Natural killer cell (primary cell): ENCODE measurements at regions not wholly inside any gene's neighbourhood (a gene's known extent, or its start where the extent isn't known, plus 50 kb on each side); places are given as distances from the start of the nearest gene placed in this dataset.

ENCODE experiments used
- ATAC-seq, 3 donors: fragments of 150-1000 bp in 2 of 3; fragments of 200-7000 bp in 1 of 3; cut with Tn5 transposase; 1 replicate in 1 of 3; 2 replicates in 2 of 3; pipeline ENCODE4 v1.10.0; 2021; ENCODE audit warnings: mild to moderate bottlenecking in 2 of 3, moderate library complexity in 2 of 3
- DNase-seq, 2 donors: peaks; one replicate each; pipeline versions ENCODE4 v3.0.0 to v3.0.0-alpha.2; 2013 to 2021; ENCODE audit warnings: mixed read lengths in 1 of 2
- H3K27ac ChIP-seq: one replicate; pipeline ENCODE4 v1.5.1; 2013; ENCODE audit warnings: mild to moderate bottlenecking, low read length
- H3K27me3 ChIP-seq: one replicate; pipeline ENCODE4 v1.6.1; 2013; ENCODE audit warnings: low read length; ENCODE audit not compliant: control insufficient read depth, insufficient read depth
- H3K36me3 ChIP-seq: one replicate; pipeline ENCODE4 v1.6.1; 2013; ENCODE audit warnings: low read length; ENCODE audit not compliant: control insufficient read depth, insufficient read depth
- H3K4me1 ChIP-seq: one replicate; pipeline ENCODE4 v1.6.1; 2013; ENCODE audit warnings: low read length; ENCODE audit not compliant: control insufficient read depth, insufficient read depth
- H3K4me3 ChIP-seq: one replicate; pipeline ENCODE4 v1.5.1; 2013; ENCODE audit warnings: low read length
- H3K9me3 ChIP-seq: one replicate; pipeline ENCODE4 v1.6.1; 2013; ENCODE audit warnings: low read length; ENCODE audit not compliant: control insufficient read depth, insufficient read depth
- H3K27ac Mint-ChIP-seq, 2 donors: one replicate each; pipeline ENCODE4 v1.8.0; 2022; ENCODE audit warnings: mild to moderate bottlenecking in 2 of 2, mixed read lengths in 2 of 2, moderate library complexity in 1 of 2
- H3K27me3 Mint-ChIP-seq, 2 donors: one replicate each; pipeline ENCODE4 v1.8.0; 2022; ENCODE audit warnings: low read depth in 2 of 2, mixed read lengths in 2 of 2
- H3K36me3 Mint-ChIP-seq: one replicate; pipeline ENCODE4 v1.8.0; 2022; ENCODE audit warnings: mixed read lengths
- H3K4me1 Mint-ChIP-seq, 2 donors: one replicate each; pipeline ENCODE4 v1.8.0; 2022; ENCODE audit warnings: mixed read lengths in 2 of 2
- H3K4me3 Mint-ChIP-seq: one replicate; pipeline ENCODE4 v1.8.0; 2022; ENCODE audit warnings: mild to moderate bottlenecking, moderate library complexity, mixed read lengths
- H3K9me3 Mint-ChIP-seq, 2 donors: one replicate each; pipeline ENCODE4 v1.8.0; 2022; ENCODE audit warnings: mixed read lengths in 2 of 2
- CTCF ChIP-seq: fragments of 200-600 bp; IDR thresholded peaks from one replicate; pipeline ENCODE4 v1.8.0; 2022; ENCODE audit warnings: antibody characterized with exemption
- WGBS: methylation state at CpG from one replicate; pipeline ENCODE4 v1.1.7; 2013; ENCODE audit warnings: missing lambda C conversion rate; ENCODE audit not compliant: insufficient coverage; 5-methylcytosine and 5-hydroxymethylcytosine counted together
- intact Hi-C: fragments of 100-400 bp; cut with micrococcal nuclease; formaldehyde crosslinking; loops from one replicate; pipeline ENCODE4 v1.14.2; 2022

- DNase-seq, result no peak
- Histone ChIP-seq H3K27ac (no peak overlapping the region), H3K27me3 (no peaks in the 10 kb centered on the region), H3K36me3 (no peaks in the 10 kb centered on the region), H3K9me3 (peaks cover 6% of the 10 kb centered on the region), H3K4me3 (no peak overlapping the region), H3K4me1 (no peaks in the 10 kb centered on the region)
- Mint-ChIP-seq H3K36me3 (peaks cover 8% of the 10 kb centered on the region), H3K4me1 (no peaks in the 10 kb centered on the region), H3K9me3 (peaks cover 11 to 17% of the 10 kb centered on the region in 2 donors), H3K4me3 (no peak overlapping the region), H3K27me3 (no peaks in the 10 kb centered on the region), H3K27ac (no peak overlapping the region)
- WGBS, result 85% methylated on average over 3 of the region's 5 CpGs
- no peak for TF ChIP-seq CTCF
- ATAC-seq, result no peak
- intact Hi-C loops, result no loop called here
Measured at GRCh38 chr10:53536322-53536721, 763.7 kb upstream of the MBL2 start.

GRCh38 chr10:53534428-53534827, 761.8 kb upstream of the MBL2 start:
- Mint-ChIP-seq H3K4me1 (no peaks in the 10 kb centered on the region), H3K9me3 (peaks cover 6 to 15% of the 10 kb centered on the region in 2 donors), H3K36me3 (peaks cover 8% of the 10 kb centered on the region), H3K27ac (no peak overlapping the region), H3K4me3 (no peak overlapping the region), H3K27me3 (no peaks in the 10 kb centered on the region)
- ATAC-seq (no peak), DNase-seq (no peak)
- Histone ChIP-seq H3K36me3 (no peaks in the 10 kb centered on the region), H3K4me3 (no peak overlapping the region), H3K9me3 (peaks cover 6% of the 10 kb centered on the region), H3K27me3 (no peaks in the 10 kb centered on the region), H3K4me1 (no peaks in the 10 kb centered on the region), H3K27ac (no peak overlapping the region)
- intact Hi-C loops, result no loop called here
- no peak for TF ChIP-seq CTCF

GRCh38 chr10:53528974-53529373, 756.4 kb upstream of the MBL2 start:
- Histone ChIP-seq H3K27ac (no peak overlapping the region), H3K27me3 (no peaks in the 10 kb centered on the region), H3K4me1 (no peaks in the 10 kb centered on the region), H3K36me3 (no peaks in the 10 kb centered on the region), H3K9me3 (peaks cover 3% of the 10 kb centered on the region), H3K4me3 (no peak overlapping the region)
- intact Hi-C loops, result no loop called here
- WGBS, result no CpG with 5 or more reads among the region's 2 CpGs
- Mint-ChIP-seq H3K27ac (no peak overlapping the region), H3K4me1 (no peaks in the 10 kb centered on the region), H3K36me3 (no peaks in the 10 kb centered on the region), H3K4me3 (no peak overlapping the region), H3K27me3 (no peaks in the 10 kb centered on the region), H3K9me3 (peaks cover 4 to 16% of the 10 kb centered on the region in 2 donors)
- no peak for ATAC-seq
- TF ChIP-seq CTCF, result no peak
- no peak for DNase-seq

- TF ChIP-seq CTCF, result no peak
- Mint-ChIP-seq H3K9me3 (peaks cover 7 to 19% of the 10 kb centered on the region in 2 donors), H3K27ac (no peak overlapping the region), H3K27me3 (no peaks in the 10 kb centered on the region), H3K36me3 (peaks cover 7% of the 10 kb centered on the region), H3K4me3 (no peak overlapping the region), H3K4me1 (no peaks in the 10 kb centered on the region)
- WGBS, result 95% methylated on average over 2 of the region's 2 CpGs
- H3K27ac ChIP-seq, result no peak overlapping the region
- no peak for DNase-seq
- H3K4me1 ChIP-seq, result no peaks in the 10 kb centered on the region
- intact Hi-C loops, result no loop called here
- H3K36me3 ChIP-seq, result no peaks in the 10 kb centered on the region
- H3K4me3 ChIP-seq, result no peak overlapping the region
- peaks cover 4% of the 10 kb centered on the region for H3K9me3 ChIP-seq
- no peaks in the 10 kb centered on the region for H3K27me3 ChIP-seq
- no peak for ATAC-seq
Measured at GRCh38 chr10:53521046-53521445, 748.5 kb upstream of the MBL2 start.
